Suprapubic skin (tissue), 3 donors: ENCODE measurements at regions not wholly inside any gene's neighbourhood (a gene's known extent, or its start where the extent isn't known, plus 50 kb on each side); places are given as distances from the start of the nearest gene placed in this dataset.

Experiments
- POLR2A ChIP-seq, 2 donors: fragments of 450-650 bp; IDR thresholded peaks; one replicate each; pipeline ENCODE4 v1.6.1; 2017; ENCODE audit warnings: antibody characterized with exemption in 2 of 2, mild to moderate bottlenecking in 2 of 2, moderate library complexity in 2 of 2
- TF ChIP-seq, protein P1 (sequence below), 2 donors: fragments of 200-600 bp in 1 of 2; fragments of 450-650 bp in 1 of 2; sonication (generic) in 1 of 2; IDR thresholded peaks; one replicate each; pipeline ENCODE4 v1.5.1; 2016 to 2019; ENCODE audit warnings: antibody characterized with exemption in 2 of 2, mild to moderate bottlenecking in 1 of 2, moderate library complexity in 1 of 2

DNA sequence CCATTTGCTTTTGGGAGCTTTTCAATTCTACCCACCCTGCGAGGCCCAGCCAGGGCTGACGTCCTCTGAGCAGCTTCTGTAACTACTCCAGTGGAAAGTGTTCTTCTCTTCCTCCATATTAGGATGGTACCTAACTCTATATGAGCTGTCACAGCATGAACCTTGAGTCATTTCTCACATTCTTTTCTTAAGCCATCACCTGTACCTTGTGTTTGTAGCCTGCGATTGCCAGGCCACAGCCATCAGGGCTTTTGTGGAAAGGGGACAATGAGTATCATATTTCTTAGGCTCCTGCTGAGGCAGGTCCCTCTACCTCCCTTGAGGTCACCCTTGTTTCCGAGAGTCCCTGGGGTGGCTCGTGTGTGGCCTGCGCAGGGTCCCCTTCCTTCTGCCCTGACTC, 144.5 kb upstream of the DLX2 start:
- TF ChIP-seq, protein P1, sequence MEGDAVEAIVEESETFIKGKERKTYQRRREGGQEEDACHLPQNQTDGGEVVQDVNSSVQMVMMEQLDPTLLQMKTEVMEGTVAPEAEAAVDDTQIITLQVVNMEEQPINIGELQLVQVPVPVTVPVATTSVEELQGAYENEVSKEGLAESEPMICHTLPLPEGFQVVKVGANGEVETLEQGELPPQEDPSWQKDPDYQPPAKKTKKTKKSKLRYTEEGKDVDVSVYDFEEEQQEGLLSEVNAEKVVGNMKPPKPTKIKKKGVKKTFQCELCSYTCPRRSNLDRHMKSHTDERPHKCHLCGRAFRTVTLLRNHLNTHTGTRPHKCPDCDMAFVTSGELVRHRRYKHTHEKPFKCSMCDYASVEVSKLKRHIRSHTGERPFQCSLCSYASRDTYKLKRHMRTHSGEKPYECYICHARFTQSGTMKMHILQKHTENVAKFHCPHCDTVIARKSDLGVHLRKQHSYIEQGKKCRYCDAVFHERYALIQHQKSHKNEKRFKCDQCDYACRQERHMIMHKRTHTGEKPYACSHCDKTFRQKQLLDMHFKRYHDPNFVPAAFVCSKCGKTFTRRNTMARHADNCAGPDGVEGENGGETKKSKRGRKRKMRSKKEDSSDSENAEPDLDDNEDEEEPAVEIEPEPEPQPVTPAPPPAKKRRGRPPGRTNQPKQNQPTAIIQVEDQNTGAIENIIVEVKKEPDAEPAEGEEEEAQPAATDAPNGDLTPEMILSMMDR (IDR thresholded peaks at IDR 0.05) = no peak
- TF ChIP-seq POLR2A (IDR thresholded peaks at IDR 0.05) = no peak
